ENCODE measurements at regions not wholly inside any gene's neighbourhood (a gene's known extent, or its start where the extent isn't known, plus 50 kb on each side); places are given as distances from the start of the nearest gene placed in this dataset.

DNA sequence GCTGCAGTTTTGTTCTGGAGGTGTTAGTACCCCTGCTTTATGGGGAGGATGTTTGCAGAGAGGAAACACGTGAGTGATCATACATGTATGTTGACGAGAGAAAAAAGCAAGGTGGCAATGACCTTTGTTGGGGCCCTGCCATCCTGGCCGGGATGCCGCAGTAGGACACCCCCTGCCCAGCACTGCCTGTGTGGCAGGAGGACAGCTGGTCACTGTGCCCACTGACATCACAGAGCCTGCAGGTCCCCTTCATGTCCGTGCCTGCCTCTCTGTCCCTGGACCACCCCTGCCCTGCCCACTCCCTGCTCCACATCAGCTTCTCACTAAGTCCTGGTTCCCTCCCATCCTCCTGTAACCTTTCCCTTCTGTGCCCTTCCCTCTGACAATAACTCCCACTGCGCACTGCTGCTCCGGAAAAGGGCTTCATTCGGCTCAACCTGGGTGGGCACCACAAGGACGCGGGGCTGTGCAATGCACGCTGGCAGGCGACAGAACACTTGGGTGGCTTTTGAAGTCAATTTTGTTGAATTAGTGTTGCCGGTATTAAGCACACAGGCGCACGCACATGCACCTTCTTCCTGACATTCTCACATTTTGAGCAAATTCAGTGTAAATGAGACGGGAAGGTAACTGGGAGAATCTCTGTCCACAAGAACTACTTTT is 51.5 kb upstream of the TWIST2 start:
- DNase-seq, result no peak

DNA sequence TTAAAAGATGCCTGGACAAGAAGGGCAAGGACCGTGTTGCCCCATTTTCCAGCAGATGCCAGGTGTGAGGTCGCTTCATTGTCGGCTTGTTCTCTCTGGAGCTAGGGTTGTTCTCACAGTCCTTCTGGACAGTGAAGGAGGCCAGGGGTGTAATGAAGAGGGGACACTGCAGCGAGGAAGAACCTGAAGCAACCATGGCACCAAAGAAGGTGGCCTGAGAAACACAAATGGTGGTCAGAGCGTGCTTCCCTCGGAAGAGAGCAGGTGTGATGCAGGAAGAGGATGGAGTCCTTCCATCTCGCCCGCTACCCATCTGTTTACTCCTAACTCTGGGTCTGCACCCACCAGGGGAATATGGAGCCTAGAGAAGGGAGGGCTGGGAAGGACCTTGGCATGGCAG is 50.3 kb upstream of the TWIST2 start:
- DNase-seq, result no peak

All from hippocampal formation (tissue), 2 donors.